GM19025 (cell line): ENCODE measurements at regions not wholly inside any gene's neighbourhood (a gene's known extent, or its start where the extent isn't known, plus 50 kb on each side); places are given as distances from the start of the nearest gene placed in this dataset.

Experiments
- ATAC-seq: cut with Tn5 transposase; IDR thresholded peaks from one replicate; pipeline ENCODE4 v1.9.1; 2021; ENCODE audit warnings: mild to moderate bottlenecking, low read depth, moderate library complexity; ENCODE audit not compliant: unreplicated experiment

- ATAC-seq: no peak
Measured at GRCh38 chr20:55784036-55784435, 221.3 kb downstream of the CBLN4 start.

DNA sequence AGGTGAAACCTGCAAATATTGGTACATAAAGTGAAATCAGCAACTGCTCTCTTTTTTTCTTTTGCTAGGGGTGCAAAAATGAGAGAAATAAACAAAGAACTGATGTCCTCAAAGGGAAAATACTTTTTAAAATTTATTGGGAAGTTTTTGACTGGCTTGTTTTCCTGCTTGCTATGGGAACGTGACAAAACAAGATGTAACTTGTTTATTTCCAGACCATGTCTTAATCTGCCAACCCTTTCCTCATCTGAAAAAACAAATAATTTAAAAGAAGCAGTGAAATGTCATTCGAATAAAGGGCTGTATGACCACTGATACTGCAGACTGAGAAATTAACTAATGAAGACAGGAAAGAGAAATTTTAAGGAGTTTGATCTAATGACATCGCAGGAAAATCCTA, 221.9 kb downstream of the CBLN4 start:
- no peak for ATAC-seq

GRCh38 chr20:55782912-55783253, 222.4 kb downstream of the CBLN4 start:
- no peak for ATAC-seq

DNA sequence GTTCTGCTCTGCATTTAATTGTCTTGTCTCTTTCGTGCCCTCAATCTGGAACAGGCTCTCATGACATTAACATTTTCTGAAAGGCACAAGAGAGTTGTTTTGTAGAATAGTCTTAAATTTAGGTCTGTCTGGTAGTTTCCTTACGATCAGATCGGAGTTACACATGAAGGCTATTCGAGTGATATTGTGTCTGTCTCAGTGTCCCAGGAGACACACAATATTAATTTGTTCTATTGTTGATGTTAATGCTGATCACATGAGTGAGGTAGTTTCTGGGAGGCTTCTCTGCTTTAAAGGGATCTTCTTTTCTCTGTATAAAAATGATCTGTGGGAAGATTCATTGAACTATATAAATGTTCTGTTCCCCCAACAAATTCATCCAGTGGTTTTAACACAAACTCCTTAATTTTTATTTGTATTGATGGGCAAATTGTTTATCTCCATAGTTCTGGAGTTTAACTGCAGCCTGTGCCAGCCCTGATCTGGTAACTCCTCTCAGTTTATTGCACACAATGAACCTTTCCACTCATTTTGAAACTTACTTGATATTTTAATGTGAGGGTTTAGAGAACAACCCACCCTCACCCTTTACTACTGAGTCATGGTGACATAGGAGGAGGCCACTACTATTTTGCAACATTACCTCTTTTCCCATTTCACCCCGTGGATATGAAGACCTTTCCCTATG, 223.0 kb downstream of the CBLN4 start:
- ATAC-seq: no peak

DNA sequence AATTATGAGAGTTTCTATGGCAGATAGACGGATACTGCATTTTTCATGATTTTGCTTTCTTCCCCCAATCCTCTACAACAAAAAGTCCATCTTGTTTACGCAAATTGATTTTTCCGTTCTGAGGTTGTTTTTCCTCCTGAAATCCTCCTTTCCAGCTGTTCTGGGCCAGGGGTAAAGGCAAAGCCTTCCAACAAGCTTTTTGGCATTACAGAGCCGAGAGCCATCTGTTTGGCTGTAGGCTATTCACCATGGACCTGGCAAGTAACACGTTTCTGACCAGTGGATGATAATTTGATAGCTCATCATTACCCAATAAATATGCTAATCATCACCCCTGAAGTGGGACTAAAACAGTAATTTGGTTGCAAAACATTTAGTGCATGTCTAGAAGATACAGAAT, 226.5 kb downstream of the CBLN4 start:
- no peak for ATAC-seq

GRCh38 chr20:55777641-55778040, 227.7 kb downstream of the CBLN4 start:
- no peak for ATAC-seq

GRCh38 chr20:55776176-55776575, 229.1 kb downstream of the CBLN4 start:
- ATAC-seq: no peak

DNA sequence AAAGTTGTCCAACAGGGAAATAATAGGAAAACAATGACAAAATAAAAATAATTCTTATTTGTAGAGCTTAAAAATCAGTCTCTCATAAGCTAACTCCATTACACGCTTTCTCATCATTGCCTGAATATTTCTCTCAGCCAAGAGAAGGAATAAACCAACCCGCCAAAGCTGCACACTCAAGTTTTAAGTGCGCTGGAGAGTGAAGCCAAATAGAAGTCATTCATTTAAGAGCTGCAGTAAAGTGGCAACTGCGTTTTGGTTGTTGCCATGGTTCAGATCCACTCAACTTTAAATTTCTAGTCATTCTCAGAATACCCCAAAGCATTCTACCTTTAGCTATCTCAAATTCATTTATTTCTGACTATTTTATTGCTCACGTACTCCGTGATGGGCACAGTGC, 230.7 kb downstream of the CBLN4 start:
- no peak for ATAC-seq

GRCh38 chr20:55761797-55762196, 243.5 kb downstream of the CBLN4 start:
- ATAC-seq: no peak

DNA sequence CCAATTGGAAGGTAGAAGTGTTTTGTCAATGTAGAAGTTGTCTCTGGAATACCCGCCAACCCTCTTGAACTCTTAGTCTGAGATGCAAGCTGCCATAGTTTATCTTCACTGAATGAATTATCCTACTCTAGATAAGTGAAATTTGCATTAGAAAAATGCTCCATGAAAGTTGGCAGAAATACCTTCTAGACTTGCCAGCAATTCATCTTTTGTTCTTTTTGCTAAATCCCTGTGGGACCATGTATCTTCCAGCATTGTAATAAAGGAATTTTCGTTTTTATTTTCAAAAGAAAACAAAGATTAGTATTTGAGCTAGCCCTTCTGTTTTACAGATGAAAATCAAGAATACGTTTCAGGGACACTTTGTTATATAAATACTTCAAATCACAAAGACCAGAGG, 244.2 kb downstream of the CBLN4 start:
- ATAC-seq: no peak

GRCh38 chr20:55760586-55760985, 244.7 kb downstream of the CBLN4 start:
- ATAC-seq: no peak

GRCh38 chr20:55755861-55756260, 249.5 kb downstream of the CBLN4 start:
- no peak for ATAC-seq

- no peak for ATAC-seq
Measured at GRCh38 chr20:55755411-55755810, 249.9 kb downstream of the CBLN4 start.

GRCh38 chr20:55746723-55747122, 258.6 kb downstream of the CBLN4 start:
- ATAC-seq: no peak

DNA sequence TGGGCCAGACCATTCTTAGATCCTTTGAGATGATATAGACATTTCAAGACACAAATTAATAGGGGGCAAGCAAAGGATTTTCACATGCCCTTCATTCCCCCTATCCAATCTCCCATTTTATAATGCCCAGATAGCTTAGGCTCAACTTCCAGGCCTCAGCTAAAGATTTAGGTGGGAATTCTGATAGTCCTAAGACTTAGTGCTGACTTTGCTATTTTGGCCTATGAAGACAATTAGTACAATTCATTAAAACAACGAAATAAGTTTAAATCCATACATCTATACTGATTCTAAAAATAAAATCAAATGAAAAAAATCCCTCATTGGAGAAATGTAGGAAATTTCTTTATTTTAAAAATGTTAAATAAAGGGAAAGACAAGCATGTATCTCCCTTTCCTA, 259.5 kb downstream of the CBLN4 start:
- ATAC-seq: no peak

DNA sequence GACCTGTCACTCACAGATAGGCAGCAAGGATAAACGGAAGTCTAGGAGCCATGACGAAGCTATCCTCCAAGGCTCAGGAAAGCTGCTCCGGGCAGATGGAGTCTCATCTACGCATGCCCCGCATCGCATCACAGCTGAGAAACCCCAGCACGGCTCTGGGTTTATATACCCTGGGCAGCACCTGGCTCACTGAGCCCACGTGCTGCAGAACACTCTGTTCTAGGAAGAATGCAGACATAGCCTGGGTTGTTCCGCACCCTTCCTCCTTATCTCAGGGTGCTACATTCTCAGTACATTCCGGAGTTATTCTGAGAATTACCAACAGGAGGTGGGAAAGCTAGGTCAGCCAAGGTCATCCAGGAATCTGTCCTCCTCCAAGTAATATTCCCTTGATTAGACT, 260.4 kb downstream of the CBLN4 start:
- no peak for ATAC-seq

DNA sequence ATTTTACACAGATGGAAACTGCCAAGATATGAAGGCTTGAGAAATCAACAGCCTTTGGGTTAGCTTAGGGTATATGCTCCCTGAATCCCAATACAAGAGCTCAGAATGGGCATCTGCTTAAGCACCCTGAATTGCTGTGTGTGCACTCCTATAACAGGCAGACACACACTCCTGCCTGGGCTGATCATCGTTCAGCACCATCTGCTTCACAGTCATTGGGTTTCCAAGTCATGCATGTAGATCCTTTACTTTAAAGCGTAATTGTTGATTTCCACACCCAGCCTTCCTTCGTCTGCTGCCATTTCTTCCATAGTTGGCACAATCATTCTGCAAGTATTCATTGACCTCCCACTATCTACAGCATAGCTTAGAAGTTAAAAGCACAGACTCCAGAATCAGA, 263.5 kb downstream of the CBLN4 start:
- ATAC-seq: no peak

DNA sequence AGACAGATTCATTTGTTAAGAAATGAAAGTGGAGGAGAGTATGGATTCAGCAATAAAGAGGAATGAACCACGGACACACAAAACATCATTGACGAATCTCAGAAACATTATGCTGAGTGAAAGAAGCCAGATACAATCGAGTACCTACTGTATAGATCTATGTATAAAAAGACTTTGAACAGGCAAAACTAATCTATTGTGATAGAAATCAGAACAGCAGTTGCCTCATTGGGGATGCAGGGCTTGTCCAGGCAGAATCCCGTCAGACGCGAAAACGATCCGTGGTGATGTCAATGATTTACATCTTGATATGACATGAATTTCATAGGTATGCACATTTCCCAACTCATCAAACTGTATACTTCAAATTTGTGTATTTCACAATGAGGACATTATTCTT, 265.2 kb downstream of the CBLN4 start:
- ATAC-seq: no peak

DNA sequence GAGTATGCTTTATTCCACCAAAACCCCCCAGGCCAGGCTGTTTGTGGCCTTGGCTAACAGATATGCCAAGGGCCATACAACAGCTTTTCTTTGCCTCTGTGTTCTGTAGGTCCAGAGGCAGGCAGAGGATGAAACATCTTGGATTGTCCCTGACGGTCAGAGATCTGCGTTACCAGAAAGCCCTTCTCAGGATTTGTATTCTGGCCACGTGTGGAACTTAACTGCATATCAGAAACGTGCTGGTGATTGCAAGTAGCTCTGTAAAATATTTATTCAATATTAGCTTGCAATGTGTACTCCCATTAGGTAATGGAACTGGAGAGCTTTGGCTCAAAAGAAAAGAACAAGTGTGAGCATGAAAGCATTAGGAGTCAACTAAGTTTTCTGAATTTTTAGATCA, 275.0 kb downstream of the CBLN4 start:
- no peak for ATAC-seq

GRCh38 chr20:55714736-55715135, 290.6 kb downstream of the CBLN4 start:
- ATAC-seq: no peak

GRCh38 chr20:55714082-55714481, 291.2 kb downstream of the CBLN4 start:
- ATAC-seq: no peak

DNA sequence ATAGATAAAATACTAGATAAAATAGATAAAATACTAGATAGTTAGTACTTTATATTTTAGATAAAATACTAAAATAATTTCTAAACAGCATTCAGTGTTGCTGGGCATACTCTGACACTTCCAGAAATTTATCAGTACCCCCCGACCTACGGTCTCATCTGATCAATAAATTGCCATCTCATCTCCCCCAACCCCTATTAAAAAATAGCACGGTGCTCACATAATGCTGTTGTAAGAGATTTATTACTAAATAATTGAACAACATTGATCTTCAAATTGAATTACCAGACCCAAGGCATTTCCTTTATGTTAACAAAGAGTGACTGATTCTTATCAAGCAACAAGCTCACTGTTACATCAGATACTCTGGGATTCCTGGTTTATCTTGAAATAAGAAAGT, 300.9 kb downstream of the CBLN4 start:
- ATAC-seq: no peak

GRCh38 chr20:55701467-55701866, 303.9 kb downstream of the CBLN4 start:
- no peak for ATAC-seq
